HG03108 (cell line): ENCODE measurements at regions not wholly inside any gene's neighbourhood (a gene's known extent, or its start where the extent isn't known, plus 50 kb on each side); places are given as distances from the start of the nearest gene placed in this dataset.

Source experiments
- ATAC-seq: cut with Tn5 transposase; IDR thresholded peaks from one replicate; pipeline ENCODE4 v1.9.1; 2021; ENCODE audit warnings: moderate library complexity; ENCODE audit not compliant: unreplicated experiment

GRCh38 chr13:22468045-22468444 lies 712.7 kb upstream of the SGCG start:
- ATAC-seq = no peak

- no peak for ATAC-seq
Observed at GRCh38 chr13:22468824-22469223, 712.0 kb upstream of the SGCG start.

GRCh38 chr13:22469452-22469851 lies 711.3 kb upstream of the SGCG start:
- no peak for ATAC-seq

GRCh38 chr13:22470075-22470474 lies 710.7 kb upstream of the SGCG start:
- ATAC-seq = no peak

GRCh38 chr13:22482496-22483000 lies 698.2 kb upstream of the SGCG start:
- ATAC-seq = no peak

- no peak for ATAC-seq
Observed at GRCh38 chr13:22483276-22483675, 697.5 kb upstream of the SGCG start.

GRCh38 chr13:22486490-22486889 lies 694.3 kb upstream of the SGCG start:
- no peak for ATAC-seq

- ATAC-seq = no peak
Observed at GRCh38 chr13:22487932-22488331, 692.8 kb upstream of the SGCG start.

- no peak for ATAC-seq
Observed at GRCh38 chr13:22489771-22490170, 691.0 kb upstream of the SGCG start.

GRCh38 chr13:22495819-22496218 lies 685.0 kb upstream of the SGCG start:
- ATAC-seq = no peak

GRCh38 chr13:22496803-22497508 lies 683.8 kb upstream of the SGCG start:
- ATAC-seq = no peak

- ATAC-seq = no peak
Observed at GRCh38 chr13:22497991-22498780, 682.6 kb upstream of the SGCG start.

- no peak for ATAC-seq
Observed at GRCh38 chr13:22499919-22500318, 680.9 kb upstream of the SGCG start.

GRCh38 chr13:22505489-22505888 lies 675.3 kb upstream of the SGCG start:
- ATAC-seq = no peak

GRCh38 chr13:22506096-22506691 lies 674.6 kb upstream of the SGCG start:
- ATAC-seq = no peak

GRCh38 chr13:22517544-22517943 lies 663.2 kb upstream of the SGCG start:
- ATAC-seq = no peak

GRCh38 chr13:22536851-22537250 lies 643.9 kb upstream of the SGCG start:
- no peak for ATAC-seq

GRCh38 chr13:22538400-22538799 lies 642.4 kb upstream of the SGCG start:
- ATAC-seq = no peak

- ATAC-seq = no peak
Observed at GRCh38 chr13:22549126-22549525, 631.7 kb upstream of the SGCG start.

- no peak for ATAC-seq
Observed at GRCh38 chr13:22561581-22561980, 619.2 kb upstream of the SGCG start.

- ATAC-seq = no peak
Observed at GRCh38 chr13:22562116-22562515, 618.7 kb upstream of the SGCG start.

- ATAC-seq = no peak
Observed at GRCh38 chr13:22563272-22563671, 617.5 kb upstream of the SGCG start.
